Glutamatergic neuron (in vitro differentiated cells): ENCODE measurements at regions not wholly inside any gene's neighbourhood (a gene's known extent, or its start where the extent isn't known, plus 50 kb on each side); places are given as distances from the start of the nearest gene placed in this dataset.

Experiments
- DNase-seq: peaks from one replicate; pipeline ENCODE4 v3.0.0; 2022
- H3K27ac Mint-ChIP-seq: one replicate; pipeline ENCODE4 v1.8.0; 2020; ENCODE audit warnings: mild to moderate bottlenecking, mixed read lengths, inconsistent platforms; ENCODE audit not compliant: unreplicated experiment
- H3K27me3 Mint-ChIP-seq: one replicate; pipeline ENCODE4 v1.8.0; 2020; ENCODE audit warnings: mild to moderate bottlenecking, moderate library complexity, mixed read lengths, inconsistent platforms; ENCODE audit not compliant: unreplicated experiment
- H3K36me3 Mint-ChIP-seq: one replicate; pipeline ENCODE4 v1.8.0; 2020; ENCODE audit warnings: mild to moderate bottlenecking, mixed read lengths, inconsistent platforms; ENCODE audit not compliant: unreplicated experiment
- H3K4me1 Mint-ChIP-seq: one replicate; pipeline ENCODE4 v1.8.0; 2020; ENCODE audit warnings: mild to moderate bottlenecking, low read depth, mixed read lengths, inconsistent platforms; ENCODE audit not compliant: unreplicated experiment
- H3K4me3 Mint-ChIP-seq: one replicate; pipeline ENCODE4 v1.8.0; 2020; ENCODE audit warnings: mild to moderate bottlenecking, mixed read lengths, inconsistent platforms; ENCODE audit not compliant: unreplicated experiment
- H3K9me3 Mint-ChIP-seq: one replicate; pipeline ENCODE4 v1.8.0; 2020; ENCODE audit warnings: mild to moderate bottlenecking, moderate library complexity, mixed read lengths, inconsistent platforms; ENCODE audit not compliant: unreplicated experiment
- CTCF ChIP-seq: fragments of 200-600 bp; sonication (generic); IDR thresholded peaks from one replicate; pipeline ENCODE4 v1.5.0; 2021; ENCODE audit not compliant: partially characterized antibody, unreplicated experiment

GRCh38 chr6:12379181-12379580 is 89.0 kb downstream of the EDN1 start:
- no peaks in the 10 kb centered on the region for H3K4me1 Mint-ChIP-seq
- H3K27me3 Mint-ChIP-seq, result peaks cover 1% of the 10 kb centered on the region
- no peak for TF ChIP-seq CTCF
- H3K27ac Mint-ChIP-seq, result no peak overlapping the region
- H3K9me3 Mint-ChIP-seq, result no peaks in the 10 kb centered on the region
- no peak overlapping the region for H3K4me3 Mint-ChIP-seq
- no peaks in the 10 kb centered on the region for H3K36me3 Mint-ChIP-seq
- no peak for DNase-seq

DNA sequence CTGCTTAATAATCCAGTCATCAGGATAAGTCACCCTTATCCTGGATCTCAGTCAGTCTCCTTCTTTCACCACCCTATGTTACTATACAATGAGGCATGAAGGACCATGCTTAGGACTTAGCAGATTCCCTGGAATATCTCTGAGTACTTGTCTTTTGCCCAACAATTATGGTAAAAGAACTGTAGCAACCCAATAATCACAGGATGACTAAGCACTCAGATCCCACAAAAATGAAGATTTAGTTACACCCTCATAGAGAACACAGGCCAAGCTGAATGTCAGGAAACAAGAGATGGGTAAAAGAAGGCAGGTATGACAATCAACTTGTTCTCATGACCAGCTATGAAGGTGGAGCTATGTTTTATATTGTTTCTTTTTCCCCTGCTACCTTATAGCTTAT is 91.4 kb downstream of the EDN1 start:
- no peaks in the 10 kb centered on the region for H3K4me1 Mint-ChIP-seq
- H3K36me3 Mint-ChIP-seq, result no peaks in the 10 kb centered on the region
- H3K9me3 Mint-ChIP-seq, result no peaks in the 10 kb centered on the region
- H3K4me3 Mint-ChIP-seq, result no peak overlapping the region
- no peaks in the 10 kb centered on the region for H3K27me3 Mint-ChIP-seq
- H3K27ac Mint-ChIP-seq, result no peak overlapping the region
- DNase-seq, result no peak
- no peak for TF ChIP-seq CTCF

- Mint-ChIP-seq H3K9me3 (no peaks in the 10 kb centered on the region), H3K27ac (no peak overlapping the region), H3K4me3 (no peak overlapping the region), H3K36me3 (no peaks in the 10 kb centered on the region), H3K4me1 (peaks cover 1% of the 10 kb centered on the region), H3K27me3 (no peaks in the 10 kb centered on the region)
- TF ChIP-seq CTCF, result no peak
- no peak for DNase-seq
Observed at GRCh38 chr6:12383448-12383847, 93.3 kb downstream of the EDN1 start.

DNA sequence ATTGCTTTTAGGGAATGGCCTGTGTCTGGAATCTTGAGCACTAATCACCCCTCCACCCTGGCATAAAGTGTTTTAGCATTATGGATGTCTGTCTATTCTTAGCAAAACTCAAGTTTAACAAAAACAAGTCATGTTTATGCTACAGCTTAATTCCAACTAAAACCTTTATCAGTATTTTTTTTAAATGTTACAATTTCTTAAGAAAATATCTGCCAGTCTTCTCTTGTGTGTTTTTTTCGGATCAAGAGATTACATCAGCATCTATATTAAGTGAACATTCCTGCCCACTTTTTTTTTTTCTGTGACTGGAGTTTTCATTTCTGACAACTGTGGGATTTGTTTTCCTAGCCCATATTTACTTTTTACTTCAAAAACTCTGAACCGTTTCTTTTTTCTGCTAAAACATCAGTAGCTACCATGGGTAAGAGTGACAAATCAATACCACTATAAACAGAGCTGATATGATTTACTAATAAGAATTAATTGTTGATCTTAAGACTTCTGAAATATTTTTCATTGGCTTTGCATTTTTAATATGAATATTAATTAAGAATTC is 94.3 kb downstream of the EDN1 start:
- Mint-ChIP-seq H3K27ac (no peak overlapping the region), H3K9me3 (no peaks in the 10 kb centered on the region), H3K36me3 (peaks cover 4% of the 10 kb centered on the region)

GRCh38 chr6:12385316-12385715 is 95.2 kb downstream of the EDN1 start:
- no peak overlapping the region for H3K27ac Mint-ChIP-seq
- H3K9me3 Mint-ChIP-seq, result no peaks in the 10 kb centered on the region
- no peaks in the 10 kb centered on the region for H3K27me3 Mint-ChIP-seq
- H3K4me3 Mint-ChIP-seq, result no peak overlapping the region
- H3K36me3 Mint-ChIP-seq, result peaks cover 5% of the 10 kb centered on the region
- no peak for TF ChIP-seq CTCF
- DNase-seq, result no peak
- H3K4me1 Mint-ChIP-seq, result peaks cover 1% of the 10 kb centered on the region

More for the DNA sequence above, 94.3 kb downstream of the EDN1 start:
- peaks cover 1% of the 10 kb centered on the region for H3K4me1 Mint-ChIP-seq
- no peak for DNase-seq
- TF ChIP-seq CTCF, result no peak
- H3K4me3 Mint-ChIP-seq, result no peak overlapping the region
- no peaks in the 10 kb centered on the region for H3K27me3 Mint-ChIP-seq
